Endothelial cell of umbilical vein (primary cell): ENCODE measurements at regions not wholly inside any gene's neighbourhood (a gene's known extent, or its start where the extent isn't known, plus 50 kb on each side); places are given as distances from the start of the nearest gene placed in this dataset.
A peak's percentile ranks its signal among the peaks of the same experiment; 100 is the strongest.

Source experiments
- BruUV-seq: library from RNA; stranded (reverse); fragments of 400-500 nt; replicated peaks from 2 replicates; lab custom pipeline; 2021; lab: Mats Ljungman, UMichigan
- CTCF ChIA-PET: fragments of 300-600, 350-600 bp; sonication (Branson Sonifier 250); formaldehyde crosslinking; loops from one replicate; lab custom pipeline; 2021; ENCODE audit warnings: antibody characterized with exemption, inconsistent platforms; lab: Charles Lee
- POLR2A ChIA-PET: fragments of 300-600, 350-600 bp; sonication (Branson Sonifier 250); formaldehyde crosslinking; loops from one replicate; lab custom pipeline; 2021; ENCODE audit warnings: antibody characterized with exemption, inconsistent platforms; lab: Charles Lee
- DNase-seq: peaks from one replicate; pipeline ENCODE4 v3.0.0-alpha.2; 2011; ENCODE audit warnings: low read depth, low spot score
- FAIRE-seq: peaks from 2 replicates; lab custom pipeline; 2011; peaks lifted over from hg19 to GRCh38; lab: Jason Lieb, UNC
- H2AFZ ChIP-seq: 2 replicates; pipeline ENCODE4 v1.6.0; 2012; ENCODE audit warnings: low read depth, low read length, control low read depth, inconsistent platforms
- H3K27ac ChIP-seq: 2 replicates; pipeline ENCODE4 v1.5.1; 2011; ENCODE audit warnings: low read depth, mild to moderate bottlenecking, control low read depth, low read length, moderate library complexity; ENCODE audit not compliant: insufficient read depth
- H3K27me3 ChIP-seq, 2 experiments: 2 replicates each; pipeline versions ENCODE4 v1.6.0 to v1.6.1; 2011; ENCODE audit warnings: low read length in 2 of 2, mixed read lengths in 1 of 2; ENCODE audit not compliant: control insufficient read depth in 2 of 2, insufficient read depth in 2 of 2
- H3K36me3 ChIP-seq, 2 experiments: 2 replicates in 1 of 2; 3 replicates in 1 of 2; pipeline ENCODE4 v1.5.1; 2011; ENCODE audit warnings: low read length in 2 of 2, mild to moderate bottlenecking in 1 of 2, moderate library complexity in 1 of 2; ENCODE audit not compliant: control insufficient read depth in 2 of 2, insufficient read depth in 2 of 2; ENCODE audit errors: extremely low read depth in 1 of 2
- H3K4me1 ChIP-seq: 3 replicates; pipeline ENCODE4 v1.5.1; 2011; ENCODE audit warnings: mild to moderate bottlenecking, low read length; ENCODE audit not compliant: control insufficient read depth, insufficient read depth; ENCODE audit errors: extremely low read depth
- H3K4me2 ChIP-seq: 2 replicates; pipeline ENCODE4 v1.6.1; 2011; ENCODE audit warnings: low read length, control low read depth, mixed read lengths; ENCODE audit not compliant: insufficient read depth
- H3K4me3 ChIP-seq, 3 experiments: fragments of 200-600 bp in 1 of 3; sonication (generic), shearing (Covaris generic) in 1 of 3; replicated peaks in 1 of 3; 2 replicates each; pipeline ENCODE4 v1.5.1; 2011 to 2016; ENCODE audit warnings: control low read depth in 3 of 3, low read length in 3 of 3, mild to moderate bottlenecking in 2 of 3, inconsistent platforms in 1 of 3, low read depth in 1 of 3, moderate library complexity in 1 of 3; ENCODE audit not compliant: insufficient read depth in 1 of 3
- H3K79me2 ChIP-seq: 2 replicates; pipeline ENCODE4 v1.6.0; 2012; ENCODE audit warnings: low read length, inconsistent platforms; ENCODE audit not compliant: control insufficient read depth, insufficient read depth
- H3K9ac ChIP-seq: replicated peaks from 2 replicates; pipeline ENCODE3; 2011; ENCODE audit warnings: low read length, control low read depth; ENCODE audit not compliant: insufficient read depth; ENCODE audit errors: extremely low read depth
- H3K9me1 ChIP-seq: replicated peaks from 3 replicates; pipeline ENCODE4 v1.6.0; 2011; ENCODE audit warnings: mild to moderate bottlenecking, low read length; ENCODE audit not compliant: control insufficient read depth, insufficient read depth; ENCODE audit errors: extremely low read depth
- H3K9me3 ChIP-seq: replicated peaks from 2 replicates; pipeline ENCODE4 v1.5.1; 2012; ENCODE audit warnings: low read length, inconsistent platforms; ENCODE audit not compliant: control insufficient read depth, insufficient read depth
- H4K20me1 ChIP-seq: replicated peaks from 2 replicates; pipeline ENCODE3; 2011; ENCODE audit warnings: mild to moderate bottlenecking, low read length; ENCODE audit not compliant: control insufficient read depth, insufficient read depth; ENCODE audit errors: extremely low read depth
- EZH2 ChIP-seq: IDR thresholded peaks from 2 replicates; pipeline ENCODE4 v1.6.1; 2012; ENCODE audit warnings: borderline replicate concordance, low read depth, mild to moderate bottlenecking, moderate library complexity, low read length, inconsistent platforms; ENCODE audit not compliant: severe bottlenecking
- FOS ChIP-seq: IDR thresholded peaks from 2 replicates; pipeline ENCODE4 v1.6.1; 2011; ENCODE audit warnings: mild to moderate bottlenecking, low read length, moderate library complexity, borderline replicate concordance; ENCODE audit not compliant: insufficient read depth
- GATA2 ChIP-seq: IDR thresholded peaks from 2 replicates; pipeline ENCODE4 v1.7.0; 2011; ENCODE audit warnings: low read depth, mild to moderate bottlenecking, moderate library complexity, mixed read lengths, low read length; ENCODE audit not compliant: insufficient read length, insufficient read depth
- JUN ChIP-seq: IDR thresholded peaks from 2 replicates; pipeline ENCODE4 v1.6.1; 2011; ENCODE audit warnings: borderline replicate concordance, low read depth; ENCODE audit not compliant: insufficient read length, insufficient read depth
- MAX ChIP-seq: IDR thresholded peaks from 2 replicates; pipeline ENCODE4 v1.6.1; 2011; ENCODE audit not compliant: insufficient read depth, insufficient read length
- MYC ChIP-seq: IDR thresholded peaks from one replicate; pipeline ENCODE4 v1.6.1; 2011; ENCODE audit warnings: mild to moderate bottlenecking, low read depth, low read length
- POLR2A ChIP-seq: IDR thresholded peaks from 2 replicates; pipeline ENCODE4 v1.6.1; 2012; ENCODE audit warnings: low read depth, mild to moderate bottlenecking, control low read depth, low read length
- POLR2AphosphoS5 ChIP-seq: IDR thresholded peaks from 2 replicates; pipeline ENCODE4 v1.6.1; 2012; ENCODE audit warnings: low read depth, mild to moderate bottlenecking, control low read depth, low read length, moderate library complexity; ENCODE audit not compliant: insufficient read depth
- dilution Hi-C: fragments of 300-500 bp; cut with MboI; formaldehyde crosslinking; loops from one replicate; pipeline ENCODE4 v1.15.0; 2019; ENCODE audit warnings: low sequenced_read_pairs; ENCODE audit not compliant: extremely low pct_ligation_motif_present
- intact Hi-C: fragments of 100-400 bp; cut with micrococcal nuclease; formaldehyde crosslinking; loops from one replicate; pipeline ENCODE4 v1.10.0; 2022
- TF ChIP-seq, protein P1 (sequence below), 2 donors: IDR thresholded peaks; 1 replicate in 1 of 2; 2 replicates in 1 of 2; pipeline ENCODE4 v1.5.1; 2011; ENCODE audit warnings: low read length in 2 of 2, mild to moderate bottlenecking in 2 of 2, moderate library complexity in 2 of 2, control low read depth in 1 of 2, inconsistent platforms in 1 of 2, low read depth in 1 of 2; ENCODE audit not compliant: insufficient read depth in 1 of 2; ENCODE audit errors: extremely low read depth in 1 of 2

GRCh38 chr11:114796954-114797721 is 118.8 kb downstream of the NXPE2 start:
- Histone ChIP-seq H3K27me3 (peaks cover 6% of the 10 kb centered on the region in 2 experiments), H3K27ac (no peak overlapping the region), H3K4me2 (peak overlapping the region; percentile 56), H3K9ac (no peak overlapping the region), H3K4me1 (peaks cover 12% of the 10 kb centered on the region), H3K9me3 (no peaks in the 10 kb centered on the region), H2AFZ (no peak overlapping the region), H3K4me3 (no peak overlapping the region), H3K9me1 (no peaks in the 10 kb centered on the region), H3K36me3 (no peaks in the 10 kb centered on the region), H4K20me1 (no peaks in the 10 kb centered on the region), H3K79me2 (no peaks in the 10 kb centered on the region)
- BruUV-seq = no TSS peak
- DNase-seq (peak; percentile 66), FAIRE-seq (peak; percentile 80)
- TF ChIP-seq POLR2AphosphoS5 (no peak), POLR2A (no peak), MYC (no peak), GATA2 (peak; percentile 39), MAX (no peak), JUN (peak; percentile 88), FOS (peak; percentile 78), EZH2 (no peak)
- TF ChIP-seq, protein P1, sequence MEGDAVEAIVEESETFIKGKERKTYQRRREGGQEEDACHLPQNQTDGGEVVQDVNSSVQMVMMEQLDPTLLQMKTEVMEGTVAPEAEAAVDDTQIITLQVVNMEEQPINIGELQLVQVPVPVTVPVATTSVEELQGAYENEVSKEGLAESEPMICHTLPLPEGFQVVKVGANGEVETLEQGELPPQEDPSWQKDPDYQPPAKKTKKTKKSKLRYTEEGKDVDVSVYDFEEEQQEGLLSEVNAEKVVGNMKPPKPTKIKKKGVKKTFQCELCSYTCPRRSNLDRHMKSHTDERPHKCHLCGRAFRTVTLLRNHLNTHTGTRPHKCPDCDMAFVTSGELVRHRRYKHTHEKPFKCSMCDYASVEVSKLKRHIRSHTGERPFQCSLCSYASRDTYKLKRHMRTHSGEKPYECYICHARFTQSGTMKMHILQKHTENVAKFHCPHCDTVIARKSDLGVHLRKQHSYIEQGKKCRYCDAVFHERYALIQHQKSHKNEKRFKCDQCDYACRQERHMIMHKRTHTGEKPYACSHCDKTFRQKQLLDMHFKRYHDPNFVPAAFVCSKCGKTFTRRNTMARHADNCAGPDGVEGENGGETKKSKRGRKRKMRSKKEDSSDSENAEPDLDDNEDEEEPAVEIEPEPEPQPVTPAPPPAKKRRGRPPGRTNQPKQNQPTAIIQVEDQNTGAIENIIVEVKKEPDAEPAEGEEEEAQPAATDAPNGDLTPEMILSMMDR (IDR thresholded peaks at IDR 0.05; ENCODE audit: extremely low read depth in 1 of 2, insufficient read depth in 1 of 2, low read depth in 1 of 2, low read length in 2 of 2) = no peak
- CTCF ChIA-PET = interaction anchor here (1.4 to 1.8 kb wide), 2 partner anchors 23 to 58 kb away, joined by 4 to 6 read pairs; no protein-coding TSS in a partner anchor
- POLR2A ChIA-PET = no interaction called here
- intact Hi-C loops (no loop called here), dilution Hi-C loops (no loop called here)
